IMR-90 (cell line): ENCODE measurements at regions not wholly inside any gene's neighbourhood (a gene's known extent, or its start where the extent isn't known, plus 50 kb on each side); places are given as distances from the start of the nearest gene placed in this dataset.

ENCODE experiments used
- ATAC-seq: fragments of 200-7000 bp; cut with Tn5 transposase; 2 replicates; pipeline ENCODE4 v1.9.1; 2020; ENCODE audit warnings: low read depth, mild to moderate bottlenecking, moderate library complexity
- BruUV-seq: library from RNA; stranded (reverse); fragments of 400-500 nt; replicated peaks from 2 replicates; lab custom pipeline; 2021; lab: Mats Ljungman, UMichigan
- CTCF ChIA-PET: fragments of 300-600 bp; formaldehyde crosslinking; extraction: SDS; loops from one replicate; lab custom pipeline; 2021; ENCODE audit warnings: antibody characterized with exemption; lab: Yijun Ruan, JAX
- POLR2A ChIA-PET: fragments of 300-600 bp; sonication (Branson Sonifier 250); formaldehyde crosslinking; loops from one replicate; lab custom pipeline; 2022; ENCODE audit warnings: antibody characterized with exemption; ENCODE audit not compliant: unreplicated experiment; lab: Charles Lee
- DNase-seq: peaks from one replicate; pipeline ENCODE4 v3.0.0; 2013
- H2AFZ ChIP-seq: replicated peaks from 2 replicates; pipeline ENCODE3; 2013; ENCODE audit warnings: low read length, mild to moderate bottlenecking; ENCODE audit not compliant: poor library complexity
- H2AK5ac ChIP-seq: 2 replicates; pipeline ENCODE4 v1.6.1; 2013; ENCODE audit warnings: low read depth, low read length, inconsistent platforms
- H2AK9ac ChIP-seq: replicated peaks from 2 replicates; pipeline ENCODE3; 2013; ENCODE audit warnings: mild to moderate bottlenecking, low read depth, low read length, moderate library complexity; ENCODE audit not compliant: poor library complexity
- H2BK120ac ChIP-seq: 2 replicates; pipeline ENCODE4 v1.6.1; 2013; ENCODE audit warnings: low read depth, low read length, inconsistent platforms
- H2BK15ac ChIP-seq: 3 replicates; pipeline ENCODE4 v1.6.1; 2013; ENCODE audit warnings: low read depth, low read length, inconsistent platforms
- H2BK20ac ChIP-seq: 2 replicates; pipeline ENCODE4 v1.6.1; 2013; ENCODE audit warnings: low read depth, mild to moderate bottlenecking, inconsistent platforms, low read length, moderate library complexity
- H2BK5ac ChIP-seq: 2 replicates; pipeline ENCODE4 v1.6.1; 2013; ENCODE audit warnings: mild to moderate bottlenecking, low read depth, low read length, inconsistent platforms; ENCODE audit not compliant: poor library complexity, severe bottlenecking
- H3K14ac ChIP-seq: replicated peaks from 2 replicates; pipeline ENCODE4 v1.6.1; 2013; ENCODE audit warnings: low read depth, low read length, inconsistent platforms
- H3K18ac ChIP-seq: 2 replicates; pipeline ENCODE4 v1.6.1; 2013; ENCODE audit warnings: low read depth, low read length, control low read depth
- H3K23ac ChIP-seq: 2 replicates; pipeline ENCODE4 v1.6.1; 2013; ENCODE audit warnings: low read depth, low read length, inconsistent platforms
- H3K27ac ChIP-seq: 2 replicates; pipeline ENCODE4 v1.5.1; 2013; ENCODE audit warnings: mild to moderate bottlenecking, control low read depth, low read length; ENCODE audit not compliant: insufficient read depth
- H3K27me3 ChIP-seq: 2 replicates; pipeline ENCODE4 v1.6.1; 2013; ENCODE audit warnings: low read length; ENCODE audit not compliant: control insufficient read depth, insufficient read depth
- H3K36me3 ChIP-seq: 2 replicates; pipeline ENCODE4 v1.6.1; 2013; ENCODE audit warnings: low read length, mixed read lengths; ENCODE audit not compliant: control insufficient read depth, insufficient read depth
- H3K4ac ChIP-seq: 2 replicates; pipeline ENCODE4 v1.6.1; 2013; ENCODE audit warnings: low read depth, low read length, inconsistent platforms
- H3K4me1 ChIP-seq: 2 replicates; pipeline ENCODE4 v1.6.1; 2013; ENCODE audit warnings: low read length, mixed read lengths; ENCODE audit not compliant: control insufficient read depth, insufficient read depth
- H3K4me2 ChIP-seq: 2 replicates; pipeline ENCODE4 v1.6.1; 2013; ENCODE audit warnings: low read depth, mild to moderate bottlenecking, control low read depth, low read length, moderate library complexity
- H3K4me3 ChIP-seq: 2 replicates; pipeline ENCODE4 v1.5.1; 2013; ENCODE audit warnings: low read depth, mild to moderate bottlenecking, control low read depth, low read length, moderate library complexity; ENCODE audit not compliant: insufficient read depth
- H3K56ac ChIP-seq: 2 replicates; pipeline ENCODE4 v1.6.1; 2013; ENCODE audit warnings: low read length, inconsistent platforms; ENCODE audit not compliant: insufficient read depth; ENCODE audit errors: extremely low read depth
- H3K79me1 ChIP-seq, 2 experiments: 2 replicates each; pipeline ENCODE4 v1.6.1; 2013; ENCODE audit warnings: low read length in 2 of 2, inconsistent platforms in 1 of 2, low read depth in 1 of 2
- H3K9ac ChIP-seq: 2 replicates; pipeline ENCODE4 v1.6.1; 2013; ENCODE audit warnings: low read depth, low read length, control low read depth
- H3K9me1 ChIP-seq: 2 replicates; pipeline ENCODE4 v1.6.1; 2013; ENCODE audit warnings: low read length, inconsistent platforms; ENCODE audit not compliant: insufficient read depth
- H3K9me3 ChIP-seq: 2 replicates; pipeline ENCODE4 v1.6.1; 2013; ENCODE audit warnings: low read length; ENCODE audit not compliant: control insufficient read depth, insufficient read depth
- H4K20me1 ChIP-seq: 2 replicates; pipeline ENCODE4 v1.6.1; 2013; ENCODE audit warnings: low read length, inconsistent platforms; ENCODE audit not compliant: insufficient read depth
- H4K5ac ChIP-seq: 2 replicates; pipeline ENCODE4 v1.6.1; 2013; ENCODE audit warnings: mild to moderate bottlenecking, low read depth, low read length, control low read depth
- H4K8ac ChIP-seq, 2 experiments: 2 replicates each; pipeline ENCODE4 v1.6.1; 2013; ENCODE audit warnings: low read depth in 2 of 2, low read length in 2 of 2, control low read depth in 1 of 2, inconsistent platforms in 1 of 2
- H4K91ac ChIP-seq: 2 replicates; pipeline ENCODE4 v1.6.1; 2013; ENCODE audit warnings: low read depth, low read length, inconsistent platforms; ENCODE audit not compliant: insufficient read depth
- CEBPB ChIP-seq: IDR thresholded peaks from 2 replicates; pipeline ENCODE4 v1.6.1; 2012; ENCODE audit warnings: low read depth, low read length, improper control_type of control experiment
- FOS ChIP-seq: fragments of 150-350 bp; IDR thresholded peaks from 2 replicates; pipeline ENCODE4 v1.6.1; 2016; ENCODE audit warnings: low read depth, low read length
- MAFK ChIP-seq: IDR thresholded peaks from 2 replicates; pipeline ENCODE4 v1.6.1; 2012; ENCODE audit warnings: low read depth, low read length, improper control_type of control experiment
- MAZ ChIP-seq: IDR thresholded peaks from 2 replicates; pipeline ENCODE4 v1.6.1; 2012; ENCODE audit warnings: low read depth, mild to moderate bottlenecking, low read length, improper control_type of control experiment, moderate library complexity, borderline replicate concordance
- MXI1 ChIP-seq: IDR thresholded peaks from 2 replicates; pipeline ENCODE4 v1.6.1; 2012; ENCODE audit warnings: low read depth, mild to moderate bottlenecking, low read length, moderate library complexity, borderline replicate concordance
- NFE2L2 ChIP-seq: fragments of 150-350 bp; IDR thresholded peaks from 2 replicates; pipeline ENCODE4 v1.6.1; 2016; ENCODE audit warnings: low read depth, mild to moderate bottlenecking, low read length
- POLR2A ChIP-seq: IDR thresholded peaks from 2 replicates; pipeline ENCODE4 v1.6.1; 2012; ENCODE audit warnings: mild to moderate bottlenecking, low read depth, low read length
- RAD21 ChIP-seq: IDR thresholded peaks from 2 replicates; pipeline ENCODE4 v1.6.1; 2012; ENCODE audit warnings: low read length, improper control_type of control experiment
- RCOR1 ChIP-seq: IDR thresholded peaks from 2 replicates; pipeline ENCODE4 v1.6.1; 2012; ENCODE audit warnings: mild to moderate bottlenecking, low read length, improper control_type of control experiment; ENCODE audit not compliant: insufficient replicate concordance
- RFX5 ChIP-seq: IDR thresholded peaks from 2 replicates; pipeline ENCODE4 v1.8.0; 2012; ENCODE audit warnings: low read depth, mild to moderate bottlenecking, low read length, moderate library complexity
- SMC3 ChIP-seq: fragments of 150-350 bp; IDR thresholded peaks from 2 replicates; pipeline ENCODE4 v1.6.1; 2016; ENCODE audit warnings: low read depth, mild to moderate bottlenecking, antibody characterized with exemption, low read length, moderate library complexity
- whole genome bisulfite sequencing, 2 experiments: methylation state at CpG; one replicate each; pipeline versions ENCODE4 v1.1.5 to v1.1.7; 2013; ENCODE audit warnings: missing lambda C conversion rate in 2 of 2; ENCODE audit not compliant: insufficient read length in 1 of 2; ENCODE audit errors: extremely low coverage in 2 of 2; 5-methylcytosine and 5-hydroxymethylcytosine counted together
- dilution Hi-C: fragments of 300-500 bp; cut with HindIII; formaldehyde crosslinking; loops from one replicate; pipeline ENCODE4 v1.14.3; 2018; ENCODE audit warnings: low sequenced_read_pairs; ENCODE audit not compliant: unreplicated experiment
- in situ Hi-C: fragments of 300-500 bp; cut with MboI; formaldehyde crosslinking; loops from 3 replicates; pipeline ENCODE4 v1.14.3; 2019; ENCODE audit warnings: low sequenced_read_pairs, inconsistent platforms, mixed read lengths
- intact Hi-C: fragments of 100-400 bp; cut with micrococcal nuclease; formaldehyde crosslinking; loops from 2 replicates; pipeline ENCODE4 v1.10.0; 2022
- TF ChIP-seq, protein P1 (sequence below): fragments of 150-350 bp; IDR thresholded peaks from 2 replicates; pipeline ENCODE4 v1.6.1; 2016; ENCODE audit warnings: low read depth, mild to moderate bottlenecking, low read length, moderate library complexity, borderline replicate concordance
- TF ChIP-seq, protein P2 (sequence below): conservative IDR thresholded peaks from 2 replicates; pipeline ENCODE4 v1.5.1; 2012; ENCODE audit warnings: mild to moderate bottlenecking, low read depth, low read length, improper control_type of control experiment
- TF ChIP-seq, protein P3 (sequence below): fragments of 150-350 bp; IDR thresholded peaks from 2 replicates; pipeline ENCODE4 v1.6.1; 2017; ENCODE audit warnings: mild to moderate bottlenecking, antibody characterized with exemption, low read length, low read depth

DNA sequence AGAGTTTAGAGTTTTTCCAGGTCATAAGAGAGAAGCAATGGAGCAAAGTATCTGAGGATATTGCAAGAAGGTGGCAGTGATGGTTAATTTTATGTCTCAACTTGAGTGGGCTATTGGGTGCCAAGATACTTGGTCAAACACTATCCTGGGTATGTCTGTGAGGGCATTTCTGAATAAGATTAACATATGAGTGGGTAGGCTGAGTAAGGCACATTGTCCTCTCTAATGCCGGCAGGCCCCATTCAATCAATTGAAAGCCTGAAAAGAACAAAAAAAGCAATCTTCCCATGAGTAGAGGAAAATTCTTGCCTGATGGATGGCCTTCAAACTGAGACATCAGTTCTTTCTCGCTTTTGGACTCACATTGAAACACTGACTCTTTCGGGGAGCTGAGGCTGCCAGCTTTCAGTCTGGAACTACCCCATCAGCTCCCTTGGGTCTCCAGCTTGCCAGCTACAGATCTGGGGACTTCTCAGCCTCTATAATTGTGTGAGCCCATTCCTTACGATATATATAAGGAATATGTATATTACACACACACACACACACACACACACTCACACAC, 228.8 kb downstream of the BUD13 start:
- no peak overlapping the region for H3K23ac ChIP-seq
- 0 out of 2 replicates have a peak, but pooled peaks cover 1% of the 10 kb centered on the region for H3K27me3 ChIP-seq
- ChIA-PET CTCF (no interaction called here), POLR2A (no interaction called here)
- no peaks in the 10 kb centered on the region for H3K36me3 ChIP-seq
- H3K4me3 ChIP-seq: no peak overlapping the region
- H3K4me1 ChIP-seq: no peaks in the 10 kb centered on the region
- H3K9me1 ChIP-seq: no peaks in the 10 kb centered on the region
- no peak overlapping the region for H2BK15ac ChIP-seq
- no peak for ATAC-seq
- in situ Hi-C loops (no loop called here), dilution Hi-C loops (no loop called here), intact Hi-C loops (no loop called here)
- no peak overlapping the region for H2AK9ac ChIP-seq
- no peak overlapping the region for H3K4me2 ChIP-seq
- H2AFZ ChIP-seq: no peak overlapping the region
- no peaks in the 10 kb centered on the region for H3K9me3 ChIP-seq
- H4K8ac ChIP-seq: no peak overlapping the region
- H3K14ac ChIP-seq: no peak overlapping the region
- H2AK5ac ChIP-seq: no peak overlapping the region
- no peak for DNase-seq
- H3K18ac ChIP-seq: no peak overlapping the region
- H4K91ac ChIP-seq: no peak overlapping the region
- H2BK5ac ChIP-seq: no peak overlapping the region
- no TSS peak for BruUV-seq
- no peak overlapping the region for H3K27ac ChIP-seq
- no peak overlapping the region for H3K4ac ChIP-seq
- H3K9ac ChIP-seq: no peak overlapping the region
- no peaks in the 10 kb centered on the region for H4K20me1 ChIP-seq
- H2BK20ac ChIP-seq: no peak overlapping the region
- no peak for TF ChIP-seq MAZ
- TF ChIP-seq, protein P1, sequence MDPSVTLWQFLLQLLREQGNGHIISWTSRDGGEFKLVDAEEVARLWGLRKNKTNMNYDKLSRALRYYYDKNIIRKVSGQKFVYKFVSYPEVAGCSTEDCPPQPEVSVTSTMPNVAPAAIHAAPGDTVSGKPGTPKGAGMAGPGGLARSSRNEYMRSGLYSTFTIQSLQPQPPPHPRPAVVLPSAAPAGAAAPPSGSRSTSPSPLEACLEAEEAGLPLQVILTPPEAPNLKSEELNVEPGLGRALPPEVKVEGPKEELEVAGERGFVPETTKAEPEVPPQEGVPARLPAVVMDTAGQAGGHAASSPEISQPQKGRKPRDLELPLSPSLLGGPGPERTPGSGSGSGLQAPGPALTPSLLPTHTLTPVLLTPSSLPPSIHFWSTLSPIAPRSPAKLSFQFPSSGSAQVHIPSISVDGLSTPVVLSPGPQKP: no peak
- no peak for TF ChIP-seq MXI1
- no peak for TF ChIP-seq MAFK
- TF ChIP-seq RCOR1: no peak
- TF ChIP-seq RAD21: no peak
- TF ChIP-seq CEBPB: no peak
- TF ChIP-seq, protein P2, sequence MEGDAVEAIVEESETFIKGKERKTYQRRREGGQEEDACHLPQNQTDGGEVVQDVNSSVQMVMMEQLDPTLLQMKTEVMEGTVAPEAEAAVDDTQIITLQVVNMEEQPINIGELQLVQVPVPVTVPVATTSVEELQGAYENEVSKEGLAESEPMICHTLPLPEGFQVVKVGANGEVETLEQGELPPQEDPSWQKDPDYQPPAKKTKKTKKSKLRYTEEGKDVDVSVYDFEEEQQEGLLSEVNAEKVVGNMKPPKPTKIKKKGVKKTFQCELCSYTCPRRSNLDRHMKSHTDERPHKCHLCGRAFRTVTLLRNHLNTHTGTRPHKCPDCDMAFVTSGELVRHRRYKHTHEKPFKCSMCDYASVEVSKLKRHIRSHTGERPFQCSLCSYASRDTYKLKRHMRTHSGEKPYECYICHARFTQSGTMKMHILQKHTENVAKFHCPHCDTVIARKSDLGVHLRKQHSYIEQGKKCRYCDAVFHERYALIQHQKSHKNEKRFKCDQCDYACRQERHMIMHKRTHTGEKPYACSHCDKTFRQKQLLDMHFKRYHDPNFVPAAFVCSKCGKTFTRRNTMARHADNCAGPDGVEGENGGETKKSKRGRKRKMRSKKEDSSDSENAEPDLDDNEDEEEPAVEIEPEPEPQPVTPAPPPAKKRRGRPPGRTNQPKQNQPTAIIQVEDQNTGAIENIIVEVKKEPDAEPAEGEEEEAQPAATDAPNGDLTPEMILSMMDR: no peak
- no peak for TF ChIP-seq RFX5
- no peak for TF ChIP-seq NFE2L2
- no peak for TF ChIP-seq POLR2A
- TF ChIP-seq, protein P3, sequence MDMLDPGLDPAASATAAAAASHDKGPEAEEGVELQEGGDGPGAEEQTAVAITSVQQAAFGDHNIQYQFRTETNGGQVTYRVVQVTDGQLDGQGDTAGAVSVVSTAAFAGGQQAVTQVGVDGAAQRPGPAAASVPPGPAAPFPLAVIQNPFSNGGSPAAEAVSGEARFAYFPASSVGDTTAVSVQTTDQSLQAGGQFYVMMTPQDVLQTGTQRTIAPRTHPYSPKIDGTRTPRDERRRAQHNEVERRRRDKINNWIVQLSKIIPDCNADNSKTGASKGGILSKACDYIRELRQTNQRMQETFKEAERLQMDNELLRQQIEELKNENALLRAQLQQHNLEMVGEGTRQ: no peak
- TF ChIP-seq FOS: no peak
- TF ChIP-seq SMC3: no peak
- no peak overlapping the region for H4K5ac ChIP-seq
- WGBS, 2 experiments: no CpG with 5 or more reads among the region's 4 CpGs
- no peak overlapping the region for H2BK120ac ChIP-seq
- H3K56ac ChIP-seq: no peak overlapping the region
- H3K79me1 ChIP-seq: no peaks in the 10 kb centered on the region
